ENCODE measurements at regions not wholly inside any gene's neighbourhood (a gene's known extent, or its start where the extent isn't known, plus 50 kb on each side); places are given as distances from the start of the nearest gene placed in this dataset.

- no peaks in the 10 kb centered on the region for H3K27me3 ChIP-seq (ENCODE audit: control insufficient read depth, insufficient read depth, low read length)
- H3K27ac ChIP-seq (ENCODE audit: low read depth, low read length): no peak overlapping the region
- ChIA-PET POLR2A (no interaction called here), CTCF (no interaction called here)
- DNase-seq (ENCODE audit: low read depth, low spot score): no peak
- peaks cover 4% of the 10 kb centered on the region; the same call in 1 of the 2 replicates for H3K9me3 ChIP-seq (ENCODE audit: control insufficient read depth, insufficient read depth, low read length)
- H3K4me3 ChIP-seq (ENCODE audit: low read depth, low read length): no peak overlapping the region
- no peak for TF ChIP-seq CTCF (IDR thresholded peaks at IDR 0.05; ENCODE audit: low read depth, low read length)
Observed at GRCh38 chr10:124255556-124255955, 162.2 kb upstream of the CHST15 start.

GRCh38 chr10:124254490-124254889, 161.1 kb upstream of the CHST15 start:
- H3K27ac ChIP-seq (ENCODE audit: low read depth, low read length): no peak overlapping the region
- ChIA-PET POLR2A (no interaction called here), CTCF (no interaction called here)
- H3K9me3 ChIP-seq (ENCODE audit: control insufficient read depth, insufficient read depth, low read length): no peaks in the 10 kb centered on the region
- H3K4me3 ChIP-seq (ENCODE audit: low read depth, low read length): no peak overlapping the region
- H3K27me3 ChIP-seq (ENCODE audit: control insufficient read depth, insufficient read depth, low read length): no peaks in the 10 kb centered on the region
- no peak for TF ChIP-seq CTCF (IDR thresholded peaks at IDR 0.05; ENCODE audit: low read depth, low read length)
- no peak for DNase-seq (ENCODE audit: low read depth, low spot score)

GRCh38 chr10:124253006-124253405, 159.6 kb upstream of the CHST15 start:
- Histone ChIP-seq H3K9me3 (ENCODE audit: control insufficient read depth, insufficient read depth, low read length) (no peaks in the 10 kb centered on the region; the same call in 1 of the 2 replicates), H3K4me3 (ENCODE audit: low read depth, low read length) (no peak overlapping the region), H3K27ac (ENCODE audit: low read depth, low read length) (no peak overlapping the region), H3K27me3 (ENCODE audit: control insufficient read depth, insufficient read depth, low read length) (no peaks in the 10 kb centered on the region)
- TF ChIP-seq CTCF (IDR thresholded peaks at IDR 0.05; ENCODE audit: low read depth, low read length): no peak
- no peak for DNase-seq (ENCODE audit: low read depth, low spot score)
- CTCF ChIA-PET: interaction anchor here (1.9 kb wide), 1 partner anchor 136 kb away, joined by 7 read pairs; no protein-coding TSS in a partner anchor
- POLR2A ChIA-PET: no interaction called here

GRCh38 chr10:124252097-124252715, 158.8 kb upstream of the CHST15 start:
- CTCF ChIA-PET: interaction anchor here (1.9 kb wide), 1 partner anchor 137 kb away, joined by 7 read pairs; no protein-coding TSS in a partner anchor
- Histone ChIP-seq H3K4me3 (ENCODE audit: low read depth, low read length) (no peak overlapping the region), H3K27me3 (ENCODE audit: control insufficient read depth, insufficient read depth, low read length) (no peaks in the 10 kb centered on the region), H3K9me3 (ENCODE audit: control insufficient read depth, insufficient read depth, low read length) (peaks cover 3% of the 10 kb centered on the region; the same call in 1 of the 2 replicates), H3K27ac (ENCODE audit: low read depth, low read length) (no peak overlapping the region)
- no peak for TF ChIP-seq CTCF (IDR thresholded peaks at IDR 0.05; ENCODE audit: low read depth, low read length)
- POLR2A ChIA-PET: no interaction called here
- DNase-seq (ENCODE audit: low read depth, low spot score): no peak

- no peak for TF ChIP-seq CTCF (IDR thresholded peaks at IDR 0.05; ENCODE audit: low read depth, low read length)
- no peak for DNase-seq (ENCODE audit: low read depth, low spot score)
- H3K27me3 ChIP-seq (ENCODE audit: control insufficient read depth, insufficient read depth, low read length): no peaks in the 10 kb centered on the region
- no peak overlapping the region for H3K4me3 ChIP-seq (ENCODE audit: low read depth, low read length)
- POLR2A ChIA-PET: no interaction called here
- H3K9me3 ChIP-seq (ENCODE audit: control insufficient read depth, insufficient read depth, low read length): peaks cover 3% of the 10 kb centered on the region; the same call in 1 of the 2 replicates
- CTCF ChIA-PET: interaction anchor here (1.9 kb wide), 1 partner anchor 138 kb away, joined by 7 read pairs; no protein-coding TSS in a partner anchor
- H3K27ac ChIP-seq (ENCODE audit: low read depth, low read length): no peak overlapping the region
Observed at GRCh38 chr10:124251317-124252065, 158.1 kb upstream of the CHST15 start.
